ENCODE measurements at regions not wholly inside any gene's neighbourhood (a gene's known extent, or its start where the extent isn't known, plus 50 kb on each side); places are given as distances from the start of the nearest gene placed in this dataset.

DNA sequence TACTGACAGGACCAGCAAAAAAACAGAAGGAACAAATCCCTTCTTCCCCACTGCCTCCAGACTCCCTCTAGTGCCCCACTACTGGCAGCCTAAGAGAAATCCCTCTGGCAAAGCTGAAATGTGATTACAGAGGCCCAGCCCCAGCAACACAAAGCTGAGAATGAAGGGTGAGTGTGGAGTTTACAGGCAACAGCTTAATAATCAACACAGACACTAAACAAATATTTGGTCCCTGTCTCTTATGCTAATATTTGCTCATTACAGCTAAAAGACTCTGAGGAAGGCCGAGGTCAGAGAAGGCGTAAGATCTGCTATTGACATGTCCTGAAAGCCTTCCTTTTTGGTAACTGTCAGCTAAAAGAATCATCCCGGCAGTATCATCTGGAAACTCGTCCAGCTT lies 308.5 kb upstream of the RASGRP1 start:
- peaks cover 3% of the 10 kb centered on the region for H3K27me3 Mint-ChIP-seq (ENCODE audit: low read depth, poor library complexity)
- no peaks in the 10 kb centered on the region for H3K36me3 Mint-ChIP-seq (ENCODE audit: low read depth)
- H3K4me1 Mint-ChIP-seq, result peaks cover 21% of the 10 kb centered on the region
- H3K4me3 Mint-ChIP-seq, result no peak overlapping the region
- TF ChIP-seq, protein P1, sequence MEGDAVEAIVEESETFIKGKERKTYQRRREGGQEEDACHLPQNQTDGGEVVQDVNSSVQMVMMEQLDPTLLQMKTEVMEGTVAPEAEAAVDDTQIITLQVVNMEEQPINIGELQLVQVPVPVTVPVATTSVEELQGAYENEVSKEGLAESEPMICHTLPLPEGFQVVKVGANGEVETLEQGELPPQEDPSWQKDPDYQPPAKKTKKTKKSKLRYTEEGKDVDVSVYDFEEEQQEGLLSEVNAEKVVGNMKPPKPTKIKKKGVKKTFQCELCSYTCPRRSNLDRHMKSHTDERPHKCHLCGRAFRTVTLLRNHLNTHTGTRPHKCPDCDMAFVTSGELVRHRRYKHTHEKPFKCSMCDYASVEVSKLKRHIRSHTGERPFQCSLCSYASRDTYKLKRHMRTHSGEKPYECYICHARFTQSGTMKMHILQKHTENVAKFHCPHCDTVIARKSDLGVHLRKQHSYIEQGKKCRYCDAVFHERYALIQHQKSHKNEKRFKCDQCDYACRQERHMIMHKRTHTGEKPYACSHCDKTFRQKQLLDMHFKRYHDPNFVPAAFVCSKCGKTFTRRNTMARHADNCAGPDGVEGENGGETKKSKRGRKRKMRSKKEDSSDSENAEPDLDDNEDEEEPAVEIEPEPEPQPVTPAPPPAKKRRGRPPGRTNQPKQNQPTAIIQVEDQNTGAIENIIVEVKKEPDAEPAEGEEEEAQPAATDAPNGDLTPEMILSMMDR (IDR thresholded peaks at IDR 0.05), result no peak
- no peak for DNase-seq
- peaks cover 28% of the 10 kb centered on the region for H3K9me3 Mint-ChIP-seq
- no peak overlapping the region for H3K27ac Mint-ChIP-seq

DNA sequence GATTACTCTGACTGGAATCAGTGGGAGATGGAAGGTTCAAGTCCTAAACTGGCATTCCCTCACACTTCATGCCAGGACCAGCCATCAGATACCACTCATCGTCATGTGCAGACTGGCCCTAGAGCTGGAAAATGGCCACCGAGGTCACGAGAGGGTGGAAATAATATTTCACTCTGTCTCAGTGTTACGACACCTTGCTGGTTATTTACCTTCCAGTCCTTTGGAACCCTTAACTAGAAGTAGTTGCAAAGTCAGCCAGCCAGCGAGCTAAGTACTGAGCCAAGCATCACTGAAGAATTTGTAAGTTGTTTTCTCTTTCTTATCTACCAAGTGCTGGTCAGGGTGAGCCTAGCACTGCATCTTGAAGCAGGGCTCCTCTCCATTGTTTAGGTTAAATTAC lies 309.9 kb upstream of the RASGRP1 start:
- Mint-ChIP-seq H3K27ac (no peak overlapping the region), H3K27me3 (ENCODE audit: low read depth, poor library complexity) (peaks cover 3% of the 10 kb centered on the region), H3K9me3 (peaks cover 28% of the 10 kb centered on the region), H3K36me3 (ENCODE audit: low read depth) (no peaks in the 10 kb centered on the region), H3K4me3 (no peak overlapping the region), H3K4me1 (peaks cover 21% of the 10 kb centered on the region)
- no peak for DNase-seq
- TF ChIP-seq, protein P1 (IDR thresholded peaks at IDR 0.05), result no peak

DNA sequence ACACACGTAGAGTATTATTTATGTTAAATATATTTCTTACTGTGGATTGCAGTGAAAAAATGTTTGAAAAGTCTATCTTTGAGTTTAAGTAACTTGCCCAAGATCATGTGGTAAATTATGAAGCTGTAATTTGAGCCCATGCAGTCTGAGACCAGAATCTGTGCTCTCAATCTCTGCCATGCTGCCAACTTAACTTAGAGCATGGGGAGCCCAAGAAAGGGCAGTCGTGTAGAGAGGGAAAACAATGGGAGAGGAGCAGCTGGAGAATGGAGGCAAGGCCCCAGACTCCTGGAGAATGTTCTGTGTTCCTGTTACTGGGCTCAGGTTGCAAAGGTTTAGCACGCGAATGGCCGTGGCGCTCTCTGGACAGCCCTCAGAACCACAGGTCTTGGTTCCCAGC lies 311.6 kb upstream of the RASGRP1 start:
- Mint-ChIP-seq H3K27ac (no peak overlapping the region), H3K36me3 (ENCODE audit: low read depth) (no peaks in the 10 kb centered on the region), H3K4me3 (no peak overlapping the region), H3K9me3 (peaks cover 23% of the 10 kb centered on the region), H3K4me1 (peaks cover 21% of the 10 kb centered on the region), H3K27me3 (ENCODE audit: low read depth, poor library complexity) (peaks cover 3% of the 10 kb centered on the region)
- TF ChIP-seq, protein P1 (IDR thresholded peaks at IDR 0.05), result no peak
- no peak for DNase-seq

DNA sequence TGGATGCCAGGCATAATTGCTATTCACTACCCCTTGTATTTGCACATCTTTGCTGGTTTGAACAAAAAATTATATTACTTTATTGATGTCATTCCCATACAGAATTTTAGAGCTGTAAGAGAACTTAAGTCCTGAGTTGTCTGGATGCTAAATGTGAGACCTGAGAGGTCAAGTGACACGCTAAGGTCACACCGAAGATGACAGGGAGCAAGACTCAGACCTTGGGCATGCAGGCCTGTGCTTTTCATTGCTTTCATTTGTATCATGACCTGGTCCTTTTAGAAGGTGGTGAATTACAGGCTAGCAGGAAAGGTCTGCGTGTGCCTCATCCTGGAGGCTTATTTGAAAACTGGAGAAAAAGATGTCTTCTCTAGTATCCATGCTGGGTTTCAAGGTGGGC lies 312.0 kb upstream of the RASGRP1 start:
- Mint-ChIP-seq H3K27ac (peak overlapping the region; percentile 64), H3K9me3 (peaks cover 21% of the 10 kb centered on the region), H3K4me1 (peaks cover 21% of the 10 kb centered on the region), H3K36me3 (ENCODE audit: low read depth) (no peaks in the 10 kb centered on the region), H3K27me3 (ENCODE audit: low read depth, poor library complexity) (peaks cover 3% of the 10 kb centered on the region), H3K4me3 (no peak overlapping the region)
- TF ChIP-seq, protein P1 (IDR thresholded peaks at IDR 0.05), result no peak
- no peak for DNase-seq

DNA sequence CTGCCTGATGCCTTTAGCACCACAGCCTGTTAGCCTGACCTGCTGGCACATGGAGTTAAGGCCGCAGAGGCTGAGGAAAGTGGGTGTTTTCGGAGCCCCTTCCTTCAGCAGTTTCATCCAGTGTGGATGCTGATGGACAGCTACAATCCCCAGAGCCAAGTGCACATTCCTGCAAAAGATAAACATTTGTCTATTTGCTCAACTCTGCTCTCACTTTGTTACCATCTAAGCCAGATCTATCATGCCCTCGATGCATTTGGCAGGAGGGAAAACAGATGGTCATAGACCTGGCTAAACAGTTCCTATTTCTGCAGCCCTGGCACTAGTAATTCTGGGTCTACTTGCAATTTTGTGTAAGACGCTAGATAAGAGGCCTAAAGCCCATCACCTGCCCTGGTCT lies 312.9 kb upstream of the RASGRP1 start:
- no peak for DNase-seq
- H3K27me3 Mint-ChIP-seq (ENCODE audit: low read depth, poor library complexity), result peaks cover 3% of the 10 kb centered on the region
- no peaks in the 10 kb centered on the region for H3K36me3 Mint-ChIP-seq (ENCODE audit: low read depth)
- TF ChIP-seq, protein P1 (IDR thresholded peaks at IDR 0.05), result no peak
- peaks cover 21% of the 10 kb centered on the region for H3K4me1 Mint-ChIP-seq
- H3K27ac Mint-ChIP-seq, result no peak overlapping the region
- H3K4me3 Mint-ChIP-seq, result no peak overlapping the region
- H3K9me3 Mint-ChIP-seq, result peaks cover 15% of the 10 kb centered on the region

DNA sequence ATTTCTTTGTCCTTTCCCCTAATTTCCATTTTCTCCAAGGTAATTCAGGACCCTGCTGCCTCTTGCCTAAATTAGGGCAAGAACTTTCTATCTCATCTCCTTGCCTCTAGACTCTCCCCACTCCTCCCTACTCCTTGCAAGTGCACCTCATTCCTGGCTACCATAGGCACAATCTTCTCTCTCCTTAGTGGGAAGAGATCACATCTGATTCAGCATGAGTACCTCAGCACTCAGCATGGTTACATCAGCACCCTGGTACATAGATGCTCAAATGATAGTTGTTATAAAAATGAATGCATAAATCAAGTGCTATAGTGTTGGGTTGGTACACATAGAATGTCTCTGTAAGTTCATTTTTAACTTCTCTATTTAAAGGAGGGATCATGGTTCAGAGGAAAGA lies 313.4 kb upstream of the RASGRP1 start:
- H3K9me3 Mint-ChIP-seq, result peaks cover 10% of the 10 kb centered on the region
- TF ChIP-seq, protein P1 (IDR thresholded peaks at IDR 0.05), result no peak
- H3K27me3 Mint-ChIP-seq (ENCODE audit: low read depth, poor library complexity), result peaks cover 1% of the 10 kb centered on the region
- no peak for DNase-seq
- no peaks in the 10 kb centered on the region for H3K36me3 Mint-ChIP-seq (ENCODE audit: low read depth)
- peak overlapping the region; percentile 12 for H3K27ac Mint-ChIP-seq
- no peak overlapping the region for H3K4me3 Mint-ChIP-seq
- peaks cover 21% of the 10 kb centered on the region for H3K4me1 Mint-ChIP-seq

Measured in nephron progenitor cell (in vitro differentiated cells).